Lung (tissue), 11 donors: ENCODE measurements at regions not wholly inside any gene's neighbourhood (a gene's known extent, or its start where the extent isn't known, plus 50 kb on each side); places are given as distances from the start of the nearest gene placed in this dataset.

Experiments
- ATAC-seq: fragments of 200-7000 bp; cut with Tn5 transposase; one replicate; pipeline ENCODE4 v1.9.1; 2020; ENCODE audit warnings: moderate number of reproducible peaks; ENCODE audit not compliant: insufficient read depth, low FRiP score
- DNase-seq, 3 donors: peaks; one replicate each; pipeline ENCODE4 v3.0.0-alpha.2; 2013 to 2017
- H3K27ac ChIP-seq, 2 donors: one replicate each; pipeline ENCODE4 v1.5.1; 2013; ENCODE audit warnings: mild to moderate bottlenecking in 2 of 2, moderate library complexity in 2 of 2, control low read depth in 1 of 2, inconsistent platforms in 1 of 2, low read depth in 1 of 2, low read length in 1 of 2
- H3K27me3 ChIP-seq, 3 donors: one replicate each; pipeline ENCODE4 v1.5.1; 2013; ENCODE audit warnings: low read length in 2 of 3; ENCODE audit not compliant: control insufficient read depth in 3 of 3, insufficient read depth in 3 of 3
- H3K36me3 ChIP-seq, 4 donors: one replicate each; pipeline ENCODE4 v1.5.1; 2013; ENCODE audit warnings: low read length in 4 of 4, mild to moderate bottlenecking in 1 of 4, moderate library complexity in 1 of 4; ENCODE audit not compliant: control insufficient read depth in 4 of 4, insufficient read depth in 4 of 4
- H3K4me1 ChIP-seq, 5 donors: one replicate each; pipeline ENCODE4 v1.5.1; 2013; ENCODE audit warnings: low read length in 5 of 5, mild to moderate bottlenecking in 2 of 5, moderate library complexity in 1 of 5; ENCODE audit not compliant: control insufficient read depth in 5 of 5, insufficient read depth in 5 of 5
- H3K4me3 ChIP-seq: one replicate; pipeline ENCODE4 v1.5.1; 2013; ENCODE audit warnings: mild to moderate bottlenecking, control low read depth, moderate library complexity
- H3K9ac ChIP-seq, 2 donors: one replicate each; pipeline ENCODE4 v1.5.1; 2013; ENCODE audit warnings: low read length in 2 of 2, control low read depth in 1 of 2; ENCODE audit not compliant: insufficient read depth in 1 of 2
- H3K9me3 ChIP-seq, 4 donors: one replicate each; pipeline ENCODE4 v1.5.1; 2013; ENCODE audit warnings: low read length in 3 of 4, mild to moderate bottlenecking in 1 of 4, moderate library complexity in 1 of 4; ENCODE audit not compliant: control insufficient read depth in 4 of 4, insufficient read depth in 3 of 4
- WGBS, 2 donors: extraction: QIAGEN DNeasy Blood & Tissue Kit; methylation state at CpG; one replicate each; pipeline ENCODE4 v1.1.7; 2013; 5-methylcytosine and 5-hydroxymethylcytosine counted together
- TF ChIP-seq, protein P1 (sequence below): IDR thresholded peaks from 2 replicates; pipeline ENCODE4 v1.5.1; 2012; ENCODE audit warnings: mild to moderate bottlenecking; ENCODE audit errors: control extremely low read depth, extremely low read depth
- donor health status: control.
- donor health status: control.
- donor health status: Bipolar disorder and iron deficiency.
- donor health status: healthy.
- donor health status: DM: yes; HTN: yes; CAD: no.

DNA sequence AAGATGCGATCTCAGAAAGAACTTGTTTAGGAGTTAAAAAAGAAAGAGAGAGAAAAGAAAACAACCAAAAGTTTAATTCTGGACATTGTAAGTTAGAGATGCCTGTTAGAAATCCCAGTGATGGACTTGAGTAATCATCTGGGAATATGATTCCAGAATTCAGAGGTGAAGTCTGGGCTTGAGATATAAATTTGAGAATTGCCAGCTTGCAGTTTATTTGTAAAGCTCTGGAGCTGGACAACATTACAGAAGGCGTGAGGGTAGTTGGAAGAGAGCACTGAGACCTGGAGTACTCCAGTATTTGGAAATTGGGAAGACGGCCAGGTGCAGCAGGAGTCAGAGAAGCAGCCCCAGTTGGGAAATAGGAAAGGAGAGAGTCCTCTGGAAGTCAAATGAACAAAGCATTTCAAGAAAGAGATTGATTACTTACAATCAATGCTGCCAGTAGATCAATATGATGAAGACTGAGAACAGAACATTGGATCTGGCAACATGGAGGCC lies 128.8 kb upstream of the ARHGAP28 start:
- TF ChIP-seq, protein P1, sequence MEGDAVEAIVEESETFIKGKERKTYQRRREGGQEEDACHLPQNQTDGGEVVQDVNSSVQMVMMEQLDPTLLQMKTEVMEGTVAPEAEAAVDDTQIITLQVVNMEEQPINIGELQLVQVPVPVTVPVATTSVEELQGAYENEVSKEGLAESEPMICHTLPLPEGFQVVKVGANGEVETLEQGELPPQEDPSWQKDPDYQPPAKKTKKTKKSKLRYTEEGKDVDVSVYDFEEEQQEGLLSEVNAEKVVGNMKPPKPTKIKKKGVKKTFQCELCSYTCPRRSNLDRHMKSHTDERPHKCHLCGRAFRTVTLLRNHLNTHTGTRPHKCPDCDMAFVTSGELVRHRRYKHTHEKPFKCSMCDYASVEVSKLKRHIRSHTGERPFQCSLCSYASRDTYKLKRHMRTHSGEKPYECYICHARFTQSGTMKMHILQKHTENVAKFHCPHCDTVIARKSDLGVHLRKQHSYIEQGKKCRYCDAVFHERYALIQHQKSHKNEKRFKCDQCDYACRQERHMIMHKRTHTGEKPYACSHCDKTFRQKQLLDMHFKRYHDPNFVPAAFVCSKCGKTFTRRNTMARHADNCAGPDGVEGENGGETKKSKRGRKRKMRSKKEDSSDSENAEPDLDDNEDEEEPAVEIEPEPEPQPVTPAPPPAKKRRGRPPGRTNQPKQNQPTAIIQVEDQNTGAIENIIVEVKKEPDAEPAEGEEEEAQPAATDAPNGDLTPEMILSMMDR: no peak
- H3K27me3 ChIP-seq: no peaks in the 10 kb centered on the region
- peaks cover 0 to 10% (median 0%) of the 10 kb centered on the region in 5 donors for H3K4me1 ChIP-seq
- no peak overlapping the region for H3K4me3 ChIP-seq
- ATAC-seq: no peak
- H3K36me3 ChIP-seq: peaks cover 0 to 11% (median 0%) of the 10 kb centered on the region in 4 donors
- no peak overlapping the region for H3K9ac ChIP-seq
- no peak overlapping the region for H3K27ac ChIP-seq
- no peak for DNase-seq
- no peaks in the 10 kb centered on the region for H3K9me3 ChIP-seq
- 76 to 86% methylated on average over 3 of the region's 3 CpGs for WGBS, 2 donors

- 85 to 86% methylated on average over 6 of the region's 6 CpGs for WGBS, 2 donors
- no peak for ATAC-seq
- no peak overlapping the region for H3K27ac ChIP-seq
Observed at GRCh38 chr18:6601241-6601640, 128.3 kb upstream of the ARHGAP28 start.

DNA sequence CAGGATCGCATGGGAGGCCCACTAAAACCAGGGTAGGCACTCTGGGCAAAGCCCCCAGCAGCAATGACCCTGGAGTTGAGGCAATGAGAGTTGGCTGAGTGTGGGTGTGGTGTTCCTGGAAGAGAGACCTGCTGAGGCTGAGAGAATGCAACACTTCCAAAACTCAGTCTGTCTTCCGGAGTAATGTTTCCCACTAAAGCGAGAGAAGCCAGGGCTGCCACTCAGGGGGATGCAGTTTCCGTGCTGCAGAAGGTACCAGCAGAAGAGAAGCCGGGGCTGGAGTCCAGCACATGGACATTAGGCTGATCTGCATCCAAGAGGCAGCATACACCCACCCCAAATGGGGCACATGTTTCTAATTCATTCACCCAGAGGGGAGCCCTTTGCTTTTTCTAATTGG lies 127.2 kb upstream of the ARHGAP28 start:
- H3K4me1 ChIP-seq: peaks cover 0 to 24% (median 1%) of the 10 kb centered on the region in 5 donors
- no peaks in the 10 kb centered on the region for H3K27me3 ChIP-seq
- no peak overlapping the region for H3K9ac ChIP-seq
- WGBS, 2 donors: 85 to 91% methylated on average over 5 of the region's 5 CpGs
- ATAC-seq (no peak), DNase-seq (no peak)
- TF ChIP-seq, protein P1: no peak
- H3K9me3 ChIP-seq: no peaks in the 10 kb centered on the region
- H3K36me3 ChIP-seq: peaks cover 0 to 11% (median 0%) of the 10 kb centered on the region in 4 donors
- no peak overlapping the region for H3K27ac ChIP-seq
- no peak overlapping the region for H3K4me3 ChIP-seq

More at GRCh38 chr18:6601241-6601640, 128.3 kb upstream of the ARHGAP28 start:
- H3K9ac ChIP-seq: no peak overlapping the region
- H3K9me3 ChIP-seq: no peaks in the 10 kb centered on the region
- H3K4me3 ChIP-seq: no peak overlapping the region
- H3K4me1 ChIP-seq: peaks cover 0 to 15% (median 0%) of the 10 kb centered on the region in 5 donors
- TF ChIP-seq, protein P1: no peak
- no peaks in the 10 kb centered on the region for H3K27me3 ChIP-seq
- DNase-seq: no peak
- peaks cover 0 to 11% (median 0%) of the 10 kb centered on the region in 4 donors for H3K36me3 ChIP-seq

- no peak for DNase-seq
- no peak overlapping the region for H3K27ac ChIP-seq
- no peak for ATAC-seq
- peaks cover 0 to 9% (median 0%) of the 10 kb centered on the region in 4 donors for H3K36me3 ChIP-seq
- no peak overlapping the region for H3K9ac ChIP-seq
- H3K27me3 ChIP-seq: no peaks in the 10 kb centered on the region
- H3K4me3 ChIP-seq: no peak overlapping the region
- 42 to 56% methylated on average over 3 of the region's 3 CpGs for WGBS, 2 donors
- H3K4me1 ChIP-seq: peaks cover 0 to 29% (median 2%) of the 10 kb centered on the region in 5 donors
- no peaks in the 10 kb centered on the region for H3K9me3 ChIP-seq
- TF ChIP-seq, protein P1: no peak
Observed at GRCh38 chr18:6604573-6604941, 125.0 kb upstream of the ARHGAP28 start.
